Upper lobe of right lung (tissue), 1 donor: ENCODE measurements at regions not wholly inside any gene's neighbourhood (a gene's known extent, or its start where the extent isn't known, plus 50 kb on each side); places are given as distances from the start of the nearest gene placed in this dataset.

Experiments
- ATAC-seq: fragments of 200-7000 bp; cut with Tn5 transposase; one replicate; pipeline ENCODE4 v1.9.1; 2020; ENCODE audit warnings: mild to moderate bottlenecking, moderate library complexity
- DNase-seq: peaks from one replicate; pipeline ENCODE4 v3.0.0-alpha.2; 2020
- H3K27ac ChIP-seq: fragments of 200-600 bp; one replicate; pipeline ENCODE4 v1.8.0; 2022
- H3K27me3 ChIP-seq: fragments of 200-600 bp; one replicate; pipeline ENCODE4 v1.8.0; 2022; ENCODE audit warnings: mild to moderate bottlenecking
- H3K36me3 ChIP-seq: fragments of 200-600 bp; one replicate; pipeline ENCODE4 v1.8.0; 2022
- H3K4me1 ChIP-seq: fragments of 200-600 bp; one replicate; pipeline ENCODE4 v1.8.0; 2022
- H3K4me3 ChIP-seq: fragments of 200-600 bp; one replicate; pipeline ENCODE4 v1.8.0; 2022; ENCODE audit warnings: mild to moderate bottlenecking
- H3K9me3 ChIP-seq: fragments of 200-600 bp; one replicate; pipeline ENCODE4 v1.8.0; 2022
- intact Hi-C: fragments of 100-400 bp; cut with DNase I; formaldehyde crosslinking; loops from one replicate; pipeline ENCODE4 v1.11.0; 2022
- TF ChIP-seq, protein P1 (sequence below): fragments of 200-600 bp; IDR thresholded peaks from one replicate; pipeline ENCODE4 v1.8.0; 2022; ENCODE audit warnings: antibody characterized with exemption
- donor health status: DM: no; HTN: yes; CAD: no; lungs with severe emphysema.

- intact Hi-C loops: no loop called here
- TF ChIP-seq, protein P1, sequence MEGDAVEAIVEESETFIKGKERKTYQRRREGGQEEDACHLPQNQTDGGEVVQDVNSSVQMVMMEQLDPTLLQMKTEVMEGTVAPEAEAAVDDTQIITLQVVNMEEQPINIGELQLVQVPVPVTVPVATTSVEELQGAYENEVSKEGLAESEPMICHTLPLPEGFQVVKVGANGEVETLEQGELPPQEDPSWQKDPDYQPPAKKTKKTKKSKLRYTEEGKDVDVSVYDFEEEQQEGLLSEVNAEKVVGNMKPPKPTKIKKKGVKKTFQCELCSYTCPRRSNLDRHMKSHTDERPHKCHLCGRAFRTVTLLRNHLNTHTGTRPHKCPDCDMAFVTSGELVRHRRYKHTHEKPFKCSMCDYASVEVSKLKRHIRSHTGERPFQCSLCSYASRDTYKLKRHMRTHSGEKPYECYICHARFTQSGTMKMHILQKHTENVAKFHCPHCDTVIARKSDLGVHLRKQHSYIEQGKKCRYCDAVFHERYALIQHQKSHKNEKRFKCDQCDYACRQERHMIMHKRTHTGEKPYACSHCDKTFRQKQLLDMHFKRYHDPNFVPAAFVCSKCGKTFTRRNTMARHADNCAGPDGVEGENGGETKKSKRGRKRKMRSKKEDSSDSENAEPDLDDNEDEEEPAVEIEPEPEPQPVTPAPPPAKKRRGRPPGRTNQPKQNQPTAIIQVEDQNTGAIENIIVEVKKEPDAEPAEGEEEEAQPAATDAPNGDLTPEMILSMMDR: no peak
- H3K4me1 ChIP-seq: no peaks in the 10 kb centered on the region
- no peak overlapping the region for H3K27ac ChIP-seq
- no peaks in the 10 kb centered on the region for H3K27me3 ChIP-seq
- ATAC-seq: no peak
- H3K9me3 ChIP-seq: no peaks in the 10 kb centered on the region
- no peak overlapping the region for H3K4me3 ChIP-seq
- DNase-seq: no peak
- H3K36me3 ChIP-seq: no peaks in the 10 kb centered on the region
Observed at GRCh38 chr5:128673411-128673957, 135.4 kb upstream of the FBN2 start.

GRCh38 chr5:128673970-128674369 is 135.9 kb upstream of the FBN2 start:
- TF ChIP-seq, protein P1: no peak
- ATAC-seq: no peak

GRCh38 chr5:128674837-128675446 is 136.9 kb upstream of the FBN2 start:
- no peak overlapping the region for H3K4me3 ChIP-seq
- intact Hi-C loops: no loop called here
- ATAC-seq: peak; percentile 81
- H3K4me1 ChIP-seq: no peaks in the 10 kb centered on the region
- H3K36me3 ChIP-seq: no peaks in the 10 kb centered on the region
- DNase-seq: no peak
- H3K27ac ChIP-seq: no peak overlapping the region
- no peaks in the 10 kb centered on the region for H3K27me3 ChIP-seq
- TF ChIP-seq, protein P1: peak; percentile 64
- no peaks in the 10 kb centered on the region for H3K9me3 ChIP-seq

More at GRCh38 chr5:128673970-128674369, 135.9 kb upstream of the FBN2 start:
- intact Hi-C loops: no loop called here
- DNase-seq: no peak
- Histone ChIP-seq H3K4me3 (no peak overlapping the region), H3K27me3 (no peaks in the 10 kb centered on the region), H3K36me3 (no peaks in the 10 kb centered on the region), H3K9me3 (no peaks in the 10 kb centered on the region), H3K4me1 (no peaks in the 10 kb centered on the region), H3K27ac (no peak overlapping the region)

- Histone ChIP-seq H3K9me3 (no peaks in the 10 kb centered on the region), H3K27ac (no peak overlapping the region), H3K4me3 (no peak overlapping the region), H3K27me3 (no peaks in the 10 kb centered on the region), H3K36me3 (no peaks in the 10 kb centered on the region), H3K4me1 (no peaks in the 10 kb centered on the region)
- TF ChIP-seq, protein P1: no peak
- DNase-seq: no peak
- ATAC-seq: no peak
- intact Hi-C loops: no loop called here
Observed at GRCh38 chr5:128681096-128681495, 143.1 kb upstream of the FBN2 start.

- TF ChIP-seq, protein P1: no peak
- no peaks in the 10 kb centered on the region for H3K27me3 ChIP-seq
- DNase-seq (no peak), ATAC-seq (peak; percentile 30)
- no peaks in the 10 kb centered on the region for H3K9me3 ChIP-seq
- intact Hi-C loops: no loop called here
- no peaks in the 10 kb centered on the region for H3K36me3 ChIP-seq
- no peak overlapping the region for H3K27ac ChIP-seq
- no peak overlapping the region for H3K4me3 ChIP-seq
- H3K4me1 ChIP-seq: no peaks in the 10 kb centered on the region
Observed at GRCh38 chr5:128681764-128682592, 143.9 kb upstream of the FBN2 start.
